ENCODE measurements at regions not wholly inside any gene's neighbourhood (a gene's known extent, or its start where the extent isn't known, plus 50 kb on each side); places are given as distances from the start of the nearest gene placed in this dataset.

- no peak overlapping the region for H3K4me3 ChIP-seq (ENCODE audit: low read depth, low read length)
- POLR2A ChIA-PET = no interaction called here
- TF ChIP-seq CTCF (IDR thresholded peaks at IDR 0.05; ENCODE audit: insufficient read depth, low read length, missing control alignments) = no peak
- DNase-seq (ENCODE audit: low read depth, low spot score) = no peak
- CTCF ChIA-PET = interaction anchor here (0.7 kb wide), 1 partner anchor 1254 kb away, joined by 3 read pairs; no protein-coding TSS in a partner anchor
These were observed 338.1 kb downstream of the SEC16B start for GRCh38 chr1:177631770-177632169.

GRCh38 chr1:177629526-177629925 lies 340.3 kb downstream of the SEC16B start:
- ChIA-PET POLR2A (no interaction called here), CTCF (no interaction called here)
- no peak for TF ChIP-seq CTCF (IDR thresholded peaks at IDR 0.05; ENCODE audit: insufficient read depth, low read length, missing control alignments)
- H3K4me3 ChIP-seq (ENCODE audit: low read depth, low read length) = no peak overlapping the region
- DNase-seq (ENCODE audit: low read depth, low spot score) = no peak

GRCh38 chr1:177627148-177627910 lies 342.5 kb downstream of the SEC16B start:
- ChIA-PET CTCF (no interaction called here), POLR2A (no interaction called here)
- no peak overlapping the region for H3K4me3 ChIP-seq (ENCODE audit: low read depth, low read length)
- TF ChIP-seq CTCF (IDR thresholded peaks at IDR 0.05; ENCODE audit: insufficient read depth, low read length, missing control alignments) = no peak
- DNase-seq (ENCODE audit: low read depth, low spot score) = no peak

DNA sequence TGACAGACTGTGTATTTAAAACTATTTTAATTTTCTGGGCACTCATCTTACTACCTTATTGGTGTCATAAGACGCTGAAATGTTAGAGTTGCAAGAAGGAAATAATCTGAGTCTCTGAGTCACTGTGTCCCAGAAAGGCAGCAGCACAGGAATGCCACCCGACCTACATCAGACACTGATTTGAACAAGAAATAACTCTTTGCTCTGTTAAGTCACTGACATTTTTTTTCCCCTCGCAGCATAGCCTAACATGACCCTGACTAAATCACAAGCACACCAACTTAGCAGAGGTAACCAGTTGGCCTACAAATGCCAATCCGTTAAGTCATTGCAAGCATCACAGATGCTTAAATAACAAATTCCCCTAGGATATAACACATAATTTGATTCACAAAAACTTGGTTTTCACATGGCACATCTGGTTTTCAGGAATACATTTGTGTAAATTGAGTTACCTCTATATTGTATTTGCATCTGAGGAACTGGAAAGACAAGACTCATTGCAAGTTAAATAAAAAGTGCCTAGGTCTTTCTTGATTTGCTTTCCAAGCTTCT lies 349.1 kb downstream of the SEC16B start:
- no peak overlapping the region for H3K4me3 ChIP-seq (ENCODE audit: low read depth, low read length)
- TF ChIP-seq CTCF (IDR thresholded peaks at IDR 0.05; ENCODE audit: insufficient read depth, low read length, missing control alignments) = no peak
- DNase-seq (ENCODE audit: low read depth, low spot score) = no peak
- ChIA-PET CTCF (no interaction called here), POLR2A (no interaction called here)

GRCh38 chr1:177615251-177615650 lies 354.6 kb downstream of the SEC16B start:
- no peak overlapping the region for H3K4me3 ChIP-seq (ENCODE audit: low read depth, low read length)
- no peak for TF ChIP-seq CTCF (IDR thresholded peaks at IDR 0.05; ENCODE audit: insufficient read depth, low read length, missing control alignments)
- ChIA-PET POLR2A (no interaction called here), CTCF (no interaction called here)
- no peak for DNase-seq (ENCODE audit: low read depth, low spot score)

- ChIA-PET CTCF (no interaction called here), POLR2A (no interaction called here)
- H3K4me3 ChIP-seq (ENCODE audit: low read depth, low read length) = no peak overlapping the region
- no peak for DNase-seq (ENCODE audit: low read depth, low spot score)
- TF ChIP-seq CTCF (IDR thresholded peaks at IDR 0.05; ENCODE audit: insufficient read depth, low read length, missing control alignments) = no peak
These were observed 358.5 kb downstream of the SEC16B start for GRCh38 chr1:177611402-177611801.
